Suprapubic skin (tissue), 4 donors: ENCODE measurements at regions not wholly inside any gene's neighbourhood (a gene's known extent, or its start where the extent isn't known, plus 50 kb on each side); places are given as distances from the start of the nearest gene placed in this dataset.

Experiments used
- DNase-seq, 2 donors: peaks; one replicate each; pipeline ENCODE4 v3.0.0-alpha.2; 2019; ENCODE audit warnings: low spot score in 2 of 2
- H3K27ac ChIP-seq: fragments of 200-600 bp; sonication (generic); one replicate; pipeline ENCODE4 v1.5.1; 2019
- H3K27me3 ChIP-seq: fragments of 200-600 bp; sonication (generic); one replicate; pipeline ENCODE4 v1.5.1; 2019
- H3K36me3 ChIP-seq: fragments of 200-600 bp; sonication (generic); one replicate; pipeline ENCODE4 v1.5.1; 2019
- H3K4me1 ChIP-seq: fragments of 200-600 bp; sonication (generic); one replicate; pipeline ENCODE4 v1.5.1; 2019
- H3K4me3 ChIP-seq: fragments of 200-600 bp; sonication (generic); one replicate; pipeline ENCODE4 v1.5.1; 2019; ENCODE audit warnings: mild to moderate bottlenecking
- H3K9me3 ChIP-seq: fragments of 200-600 bp; sonication (generic); one replicate; pipeline ENCODE4 v1.5.1; 2019
- EP300 ChIP-seq: sonication (generic); formaldehyde crosslinking; IDR thresholded peaks from one replicate; pipeline ENCODE4 v1.6.1; 2017; ENCODE audit warnings: antibody characterized with exemption
- POLR2A ChIP-seq, 2 donors: fragments of 450-650 bp; IDR thresholded peaks; one replicate each; pipeline ENCODE4 v1.6.1; 2017; ENCODE audit warnings: antibody characterized with exemption in 2 of 2, mild to moderate bottlenecking in 2 of 2, moderate library complexity in 2 of 2
- POLR2AphosphoS5 ChIP-seq, 3 donors: sonication (generic); formaldehyde crosslinking; IDR thresholded peaks; one replicate each; pipeline ENCODE4 v1.6.1; 2017; ENCODE audit warnings: antibody characterized with exemption in 3 of 3
- WGBS: methylation state at CpG from one replicate; pipeline ENCODE4 v1.1.5; 2018; 5-methylcytosine and 5-hydroxymethylcytosine counted together
- TF ChIP-seq, protein P1 (sequence below), 2 donors: fragments of 200-600 bp in 1 of 2; fragments of 450-650 bp in 1 of 2; sonication (generic) in 1 of 2; IDR thresholded peaks; one replicate each; pipeline ENCODE4 v1.5.1; 2016 to 2019; ENCODE audit warnings: antibody characterized with exemption in 2 of 2, mild to moderate bottlenecking in 1 of 2, moderate library complexity in 1 of 2

DNA sequence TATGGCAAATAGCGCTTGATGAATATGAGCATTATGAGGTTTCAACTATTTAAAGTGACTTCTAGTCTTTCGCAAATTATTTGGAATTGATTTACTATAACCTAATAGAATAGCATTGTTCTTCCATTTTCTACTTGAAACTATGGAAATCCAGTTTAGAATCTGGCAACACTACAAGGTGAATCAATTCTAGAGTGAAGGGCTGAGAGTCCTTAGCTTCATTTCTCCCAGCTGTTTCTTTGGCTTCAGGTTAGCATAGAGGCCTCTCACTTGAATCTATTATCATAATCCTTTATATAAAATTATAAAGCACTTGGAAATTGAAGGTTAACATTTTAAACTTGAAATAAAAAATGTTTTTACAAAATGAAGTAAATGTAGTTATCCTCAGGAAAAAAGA, 318.8 kb downstream of the CCDC85A start:
- TF ChIP-seq, protein P1, sequence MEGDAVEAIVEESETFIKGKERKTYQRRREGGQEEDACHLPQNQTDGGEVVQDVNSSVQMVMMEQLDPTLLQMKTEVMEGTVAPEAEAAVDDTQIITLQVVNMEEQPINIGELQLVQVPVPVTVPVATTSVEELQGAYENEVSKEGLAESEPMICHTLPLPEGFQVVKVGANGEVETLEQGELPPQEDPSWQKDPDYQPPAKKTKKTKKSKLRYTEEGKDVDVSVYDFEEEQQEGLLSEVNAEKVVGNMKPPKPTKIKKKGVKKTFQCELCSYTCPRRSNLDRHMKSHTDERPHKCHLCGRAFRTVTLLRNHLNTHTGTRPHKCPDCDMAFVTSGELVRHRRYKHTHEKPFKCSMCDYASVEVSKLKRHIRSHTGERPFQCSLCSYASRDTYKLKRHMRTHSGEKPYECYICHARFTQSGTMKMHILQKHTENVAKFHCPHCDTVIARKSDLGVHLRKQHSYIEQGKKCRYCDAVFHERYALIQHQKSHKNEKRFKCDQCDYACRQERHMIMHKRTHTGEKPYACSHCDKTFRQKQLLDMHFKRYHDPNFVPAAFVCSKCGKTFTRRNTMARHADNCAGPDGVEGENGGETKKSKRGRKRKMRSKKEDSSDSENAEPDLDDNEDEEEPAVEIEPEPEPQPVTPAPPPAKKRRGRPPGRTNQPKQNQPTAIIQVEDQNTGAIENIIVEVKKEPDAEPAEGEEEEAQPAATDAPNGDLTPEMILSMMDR (IDR thresholded peaks at IDR 0.05): no peak
- no peak for TF ChIP-seq EP300
- TF ChIP-seq POLR2A (IDR thresholded peaks at IDR 0.05): no peak
- no peak for TF ChIP-seq POLR2AphosphoS5 (IDR thresholded peaks at IDR 0.05)
- H3K36me3 ChIP-seq: no peaks in the 10 kb centered on the region
- no peaks in the 10 kb centered on the region for H3K9me3 ChIP-seq
- over 99% methylated on average over 2 of the region's 2 CpGs for WGBS
- H3K27me3 ChIP-seq: no peaks in the 10 kb centered on the region
- no peak overlapping the region for H3K27ac ChIP-seq
- no peak overlapping the region for H3K4me3 ChIP-seq
- no peaks in the 10 kb centered on the region for H3K4me1 ChIP-seq
- no peak for DNase-seq

DNA sequence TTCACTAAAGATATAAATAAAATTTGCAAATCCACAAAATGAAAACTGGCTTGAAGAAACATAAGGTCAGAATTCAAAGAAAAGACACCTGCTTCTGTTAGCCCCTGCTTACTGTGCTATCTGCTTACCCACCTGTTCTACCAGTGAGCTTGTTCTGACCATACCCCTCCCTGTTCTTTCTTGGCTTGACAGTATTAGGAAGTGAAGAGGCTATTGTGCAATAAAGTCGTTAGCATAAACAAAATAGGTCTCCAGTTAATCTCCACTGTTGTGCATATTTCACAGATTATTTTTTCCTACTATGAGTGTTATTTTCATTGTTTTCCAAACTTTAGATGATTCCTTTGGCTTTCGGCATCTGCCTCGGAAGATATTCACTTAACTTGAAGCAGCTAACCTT, 322.1 kb downstream of the CCDC85A start:
- 65% methylated on average over 3 of the region's 3 CpGs for WGBS
- H3K4me3 ChIP-seq: no peak overlapping the region

DNA sequence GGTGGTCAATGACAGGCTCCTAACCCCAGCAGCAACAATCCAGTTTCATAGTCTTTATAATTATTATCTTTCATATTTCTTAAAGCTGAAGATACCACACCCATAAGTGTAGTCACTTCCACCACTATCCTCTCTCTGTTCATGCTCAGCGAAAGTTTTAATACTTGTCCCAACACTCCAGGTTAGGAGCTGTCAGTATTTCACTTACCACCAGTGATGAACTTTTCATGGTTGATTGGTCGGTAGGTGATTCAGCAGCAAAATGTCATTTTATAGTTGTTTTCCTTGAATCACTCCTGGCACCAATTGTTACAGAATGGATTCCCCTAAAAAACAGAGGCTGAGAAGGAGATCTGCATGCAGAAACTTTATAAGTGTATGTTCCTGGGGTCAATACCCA, 324.9 kb downstream of the CCDC85A start:
- Histone ChIP-seq H3K27ac (no peak overlapping the region), H3K27me3 (no peaks in the 10 kb centered on the region), H3K36me3 (no peaks in the 10 kb centered on the region), H3K4me3 (no peak overlapping the region), H3K4me1 (no peaks in the 10 kb centered on the region), H3K9me3 (no peaks in the 10 kb centered on the region)
- WGBS: 94% methylated on average over 2 of the region's 2 CpGs
- DNase-seq: no peak
- TF ChIP-seq, protein P1 (IDR thresholded peaks at IDR 0.05): no peak
- TF ChIP-seq POLR2AphosphoS5 (IDR thresholded peaks at IDR 0.05) (no peak), POLR2A (IDR thresholded peaks at IDR 0.05) (no peak), EP300 (no peak)

More for the DNA sequence above, 322.1 kb downstream of the CCDC85A start:
- H3K4me1 ChIP-seq: no peaks in the 10 kb centered on the region
- no peaks in the 10 kb centered on the region for H3K36me3 ChIP-seq
- no peak for DNase-seq
- H3K27ac ChIP-seq: no peak overlapping the region
- no peak for TF ChIP-seq POLR2A (IDR thresholded peaks at IDR 0.05)
- TF ChIP-seq EP300: no peak
- TF ChIP-seq, protein P1 (IDR thresholded peaks at IDR 0.05): no peak
- no peak for TF ChIP-seq POLR2AphosphoS5 (IDR thresholded peaks at IDR 0.05)
- no peaks in the 10 kb centered on the region for H3K9me3 ChIP-seq
- H3K27me3 ChIP-seq: no peaks in the 10 kb centered on the region

DNA sequence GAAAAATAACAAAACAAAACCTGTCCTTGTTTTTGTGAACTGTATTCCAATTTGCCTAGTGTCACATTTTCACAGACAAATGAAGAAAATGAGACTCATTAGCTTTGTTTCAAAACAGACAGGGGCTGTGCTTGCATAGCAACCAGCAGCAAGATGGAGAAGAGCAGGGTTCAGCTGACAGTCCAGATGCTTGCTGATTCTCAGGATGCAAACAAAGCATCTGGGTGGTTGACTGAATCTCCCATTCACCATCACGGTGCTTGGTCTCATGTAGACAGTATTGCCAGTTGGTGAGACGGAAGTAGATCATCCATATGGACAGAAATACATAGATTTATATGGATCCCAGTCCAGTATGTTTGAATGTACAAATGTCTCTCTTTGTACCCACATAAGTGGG, 326.8 kb downstream of the CCDC85A start:
- no peak for DNase-seq
- Histone ChIP-seq H3K36me3 (no peaks in the 10 kb centered on the region), H3K9me3 (no peaks in the 10 kb centered on the region), H3K4me3 (no peak overlapping the region), H3K4me1 (no peaks in the 10 kb centered on the region), H3K27me3 (no peaks in the 10 kb centered on the region), H3K27ac (no peak overlapping the region)
- 85% methylated on average over 2 of the region's 2 CpGs for WGBS
- TF ChIP-seq, protein P1 (IDR thresholded peaks at IDR 0.05): no peak

DNA sequence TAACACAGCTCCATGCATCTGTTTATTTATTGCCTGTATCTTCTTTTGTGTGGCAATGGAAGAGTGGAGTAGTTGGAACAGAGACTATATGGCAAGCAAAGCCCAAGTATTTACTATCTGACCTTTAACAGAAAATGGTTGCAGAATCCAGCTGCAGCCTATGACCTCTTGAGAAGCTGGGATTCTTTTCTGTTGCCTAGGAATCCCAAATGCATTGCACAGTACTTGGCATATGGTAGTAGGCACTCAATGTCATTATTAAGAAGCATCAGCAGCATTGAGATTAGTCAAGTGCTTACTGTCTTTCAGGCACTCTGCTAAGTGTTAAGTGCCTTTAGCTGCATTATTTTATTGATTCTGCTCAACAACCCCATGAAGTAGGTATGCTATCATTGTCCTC, 331.6 kb downstream of the CCDC85A start:
- DNase-seq: no peak
- TF ChIP-seq POLR2AphosphoS5 (IDR thresholded peaks at IDR 0.05): no peak
- Histone ChIP-seq H3K9me3 (no peaks in the 10 kb centered on the region), H3K27ac (no peak overlapping the region), H3K27me3 (no peaks in the 10 kb centered on the region), H3K4me1 (no peaks in the 10 kb centered on the region), H3K4me3 (no peak overlapping the region), H3K36me3 (no peaks in the 10 kb centered on the region)

- H3K4me1 ChIP-seq: peaks cover 5% of the 10 kb centered on the region
- TF ChIP-seq EP300 (no peak), POLR2AphosphoS5 (IDR thresholded peaks at IDR 0.05) (no peak), POLR2A (IDR thresholded peaks at IDR 0.05) (no peak)
- TF ChIP-seq, protein P1 (IDR thresholded peaks at IDR 0.05): no peak
- no peak overlapping the region for H3K4me3 ChIP-seq
- DNase-seq: no peak
- WGBS: 0% methylated on average over 1 of the region's 1 CpG
- H3K36me3 ChIP-seq: no peaks in the 10 kb centered on the region
- H3K27me3 ChIP-seq: no peaks in the 10 kb centered on the region
- H3K27ac ChIP-seq: no peak overlapping the region
- no peaks in the 10 kb centered on the region for H3K9me3 ChIP-seq
These were observed 336.0 kb downstream of the CCDC85A start for GRCh38 chr2:56519806-56520205.
